Stimulated activated CD4-positive, alpha-beta T cell treated with anti-CD3 and anti-CD28 coated beads, Interleukin-2, amount 100 ng/mL, for 4 hours (primary cell): ENCODE measurements at regions not wholly inside any gene's neighbourhood (a gene's known extent, or its start where the extent isn't known, plus 50 kb on each side); places are given as distances from the start of the nearest gene placed in this dataset.
"Not testable (repeated sequence)": the region's sequence is repeated elsewhere in the genome, so short reads cannot be mapped to it uniquely, and the experiment has no call there.

Experiments used
- DNase-seq: peaks from one replicate; pipeline ENCODE4 v3.0.0-alpha.2; 2020; ENCODE audit warnings: low read depth

DNA sequence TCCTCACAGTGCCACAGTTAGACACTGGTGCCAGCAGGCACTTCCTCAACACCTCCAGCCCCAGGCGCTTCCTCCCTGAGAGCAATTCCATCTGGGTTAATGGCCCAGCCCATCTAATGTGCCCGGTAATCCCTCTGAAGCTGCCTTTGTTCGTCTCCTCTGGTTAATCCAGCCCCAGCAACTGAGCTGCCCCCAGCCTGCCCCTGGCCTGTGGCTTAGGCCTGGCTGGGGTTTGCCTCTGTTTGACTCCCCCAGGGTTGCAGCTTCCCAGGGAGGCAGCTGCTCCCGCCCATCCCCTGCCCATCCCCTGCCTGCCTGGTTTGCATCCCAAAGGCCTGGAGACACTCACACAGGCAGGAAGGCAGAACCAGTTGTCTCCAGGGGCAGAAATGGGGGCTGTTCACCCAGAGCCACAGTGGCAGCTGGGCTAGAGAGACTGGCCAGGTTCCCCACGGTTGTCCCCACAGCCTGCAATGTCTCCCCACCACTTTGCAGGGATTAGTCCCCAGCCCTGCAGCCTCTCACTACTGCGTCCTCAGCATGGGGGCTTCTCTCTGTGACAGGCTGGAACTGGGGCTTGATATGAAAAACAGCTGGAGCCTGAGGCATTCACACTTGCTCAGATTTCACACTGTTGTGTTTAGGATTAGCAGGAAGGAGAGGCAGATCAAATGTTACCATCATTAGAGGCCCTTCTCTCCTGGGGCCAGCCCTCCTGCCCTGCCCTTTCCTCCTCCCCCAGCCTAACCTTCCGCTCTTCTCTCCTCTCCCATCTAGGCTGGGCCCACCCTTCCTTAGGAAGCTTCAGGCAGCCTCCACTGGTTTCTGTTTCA is 120.2 kb downstream of the TLR5 start:
- DNase-seq = no peak

GRCh38 chr1:223023863-223024262 is 119.2 kb downstream of the TLR5 start:
- DNase-seq = no peak

GRCh38 chr1:223024486-223024885 is 118.6 kb downstream of the TLR5 start:
- not testable (repeated sequence) for DNase-seq

GRCh38 chr1:223025190-223025734 is 117.8 kb downstream of the TLR5 start:
- not testable (repeated sequence) for DNase-seq

DNA sequence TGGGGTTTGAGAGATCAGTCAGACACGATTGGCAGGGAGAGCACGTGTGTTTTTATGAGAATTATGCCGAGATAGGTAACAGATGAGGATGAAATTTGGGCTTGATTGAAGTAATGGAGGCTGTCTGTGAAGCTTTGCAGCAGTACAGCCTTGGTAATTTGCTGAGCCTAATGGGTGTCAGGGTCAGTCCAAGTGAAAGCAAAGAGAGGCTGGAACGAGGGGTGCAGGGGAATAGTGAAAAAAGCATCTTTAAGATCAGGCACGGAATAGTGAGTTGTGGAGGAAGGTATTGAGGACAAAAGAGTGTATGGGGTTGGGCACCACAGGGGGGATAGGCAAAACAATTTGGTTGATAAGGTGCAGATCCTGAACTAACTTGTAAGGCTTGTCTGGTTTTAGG is 116.4 kb downstream of the TLR5 start:
- DNase-seq = not testable (repeated sequence)

DNA sequence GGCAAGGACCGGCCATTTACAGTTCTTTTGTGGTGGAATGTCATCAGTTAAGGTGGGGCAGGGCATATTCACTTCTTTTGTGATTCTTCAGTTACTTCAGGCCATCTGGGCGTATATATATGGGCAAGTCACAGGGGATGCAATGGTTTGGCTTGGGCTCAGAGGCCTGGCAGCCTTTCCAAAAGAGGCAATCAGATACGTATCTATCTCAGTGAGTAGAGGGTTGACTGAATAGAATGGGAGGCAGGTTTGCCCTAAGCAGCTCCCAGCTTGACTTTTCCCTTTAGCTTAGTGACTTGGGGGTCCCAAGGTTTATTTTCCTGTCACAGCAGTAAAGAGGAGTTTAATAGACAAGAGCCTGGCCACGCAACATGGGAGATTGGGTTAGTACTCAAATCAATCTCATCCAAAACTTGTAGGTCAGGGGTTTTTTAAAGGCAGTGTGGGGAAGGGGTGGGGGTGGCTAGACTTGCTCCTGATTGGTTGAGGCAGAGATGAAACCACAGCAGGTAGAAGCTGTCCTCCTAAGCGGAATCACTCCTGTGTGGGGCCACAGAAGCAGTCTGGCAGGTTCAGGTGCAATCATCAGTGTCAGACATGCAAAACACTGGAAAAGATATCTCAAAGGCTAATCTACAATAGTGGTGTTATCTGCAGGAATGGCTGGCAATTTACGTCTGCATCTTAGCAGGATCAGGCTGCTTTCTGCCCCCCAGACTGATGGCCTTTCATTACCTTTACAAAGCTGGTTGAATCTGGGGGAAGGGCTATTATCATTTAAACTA is 112.9 kb downstream of the TLR5 start:
- no peak for DNase-seq

DNA sequence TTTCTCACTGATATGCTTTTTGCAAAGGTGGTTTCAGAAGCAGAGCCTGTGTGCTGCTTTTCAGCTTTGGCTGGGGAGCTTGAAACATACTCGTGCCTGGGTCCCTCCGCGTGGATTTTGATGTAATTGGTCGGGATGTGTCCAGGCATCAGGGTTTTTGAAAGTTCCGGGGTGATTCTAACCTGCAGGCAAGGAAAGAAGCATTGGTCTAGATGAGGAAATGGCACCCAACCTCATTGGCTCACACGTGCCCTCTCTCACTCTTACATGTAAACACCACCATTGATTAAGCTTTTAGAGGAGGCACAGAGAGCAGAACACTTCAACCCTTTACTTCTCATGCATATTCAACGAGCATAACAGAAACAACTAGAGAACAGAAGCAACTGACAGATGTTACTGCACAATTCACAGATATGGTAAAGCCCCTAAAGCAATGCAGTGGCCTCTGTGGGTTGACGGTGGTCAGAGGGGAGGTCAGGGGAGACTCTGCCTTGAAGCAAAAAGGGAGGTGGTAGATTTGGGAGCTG is 112.1 kb downstream of the TLR5 start:
- no peak for DNase-seq

DNA sequence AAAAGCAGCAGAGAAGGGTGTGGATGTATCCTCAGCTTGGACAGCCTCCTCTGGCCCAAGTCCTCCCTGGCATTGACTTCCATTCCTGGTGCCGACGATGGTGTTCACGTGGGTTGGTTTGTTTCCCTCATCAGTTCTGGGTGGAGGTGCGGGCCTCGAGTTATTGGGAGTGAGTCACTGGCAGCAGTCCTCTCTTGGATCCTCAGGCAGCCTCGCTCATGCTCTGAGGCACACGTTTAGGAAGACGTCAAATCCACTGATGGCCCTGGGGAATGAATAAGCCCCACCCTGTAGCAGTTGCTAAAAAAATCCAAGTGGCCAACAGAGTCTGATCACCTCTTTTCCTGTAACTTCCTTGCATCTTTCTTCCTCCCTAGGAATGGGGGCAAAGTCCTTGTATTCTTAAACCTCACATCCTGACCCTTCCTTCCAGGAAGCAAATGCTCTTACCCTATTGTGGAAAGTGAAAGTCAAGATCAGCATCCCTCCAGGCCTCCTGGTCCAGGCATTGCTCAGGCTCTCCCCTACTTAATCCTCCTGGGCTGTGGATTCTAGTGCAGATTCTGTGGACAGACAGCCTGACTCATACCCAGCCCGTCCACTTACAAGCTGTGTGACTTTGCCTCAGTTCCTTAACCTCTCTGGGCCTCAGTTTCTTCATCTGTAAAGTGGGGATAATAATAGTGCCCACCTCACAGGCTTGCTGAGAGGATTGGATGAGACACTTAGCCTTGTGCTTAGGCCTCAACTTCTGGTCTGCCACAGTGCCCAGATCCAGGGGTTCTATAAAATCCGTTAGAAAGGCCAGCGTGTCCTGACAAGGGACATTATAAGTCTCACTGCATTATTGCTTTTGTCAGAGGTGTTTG is 111.1 kb downstream of the TLR5 start:
- DNase-seq = no peak

DNA sequence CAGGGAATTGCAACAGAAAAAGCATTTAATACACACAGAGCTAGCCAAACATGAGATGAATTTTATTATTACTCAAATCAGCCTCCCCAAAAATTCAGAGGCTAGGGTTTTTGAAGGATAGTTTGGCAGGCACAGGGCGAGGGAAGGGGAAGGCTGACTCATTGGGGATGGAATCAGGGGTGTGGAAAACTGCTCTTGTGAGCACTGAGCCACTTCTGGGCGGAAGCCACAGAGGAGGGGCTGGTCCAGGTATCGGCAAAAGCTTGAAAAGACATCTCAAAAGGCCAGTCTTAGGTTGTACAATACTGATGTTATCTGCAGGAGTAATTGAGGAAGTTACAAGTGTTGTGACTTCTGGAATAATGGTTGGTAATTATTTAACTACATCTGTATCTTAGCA is 109.4 kb downstream of the TLR5 start:
- no peak for DNase-seq

GRCh38 chr1:223034270-223034798 is 108.7 kb downstream of the TLR5 start:
- DNase-seq = no peak

- no peak for DNase-seq
Measured at GRCh38 chr1:223035724-223036478, 107.1 kb downstream of the TLR5 start.

- DNase-seq = no peak
Measured at GRCh38 chr1:223036479-223036845, 106.6 kb downstream of the TLR5 start.

- no peak for DNase-seq
Measured at GRCh38 chr1:223037845-223038244, 105.2 kb downstream of the TLR5 start.

GRCh38 chr1:223038288-223039006 is 104.6 kb downstream of the TLR5 start:
- DNase-seq = no peak

DNA sequence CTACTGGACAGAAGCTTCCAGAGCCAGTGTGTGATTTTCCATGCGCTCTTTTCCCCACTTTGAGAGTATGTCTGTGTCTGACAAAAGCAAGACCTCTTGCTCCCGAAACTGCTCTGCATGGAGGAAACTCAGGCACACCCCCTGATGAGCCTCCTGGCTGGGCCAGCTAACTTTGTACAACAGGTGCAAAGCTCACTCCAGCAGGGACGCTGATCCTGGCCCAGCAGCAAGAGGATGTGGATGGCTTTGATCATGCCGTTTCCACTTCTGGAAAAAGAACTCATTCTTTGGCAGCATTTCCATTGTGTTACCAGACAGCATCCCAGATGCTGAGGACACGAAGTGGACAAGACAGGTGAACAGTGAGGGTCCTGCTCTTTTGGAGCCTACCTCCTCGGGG is 103.1 kb downstream of the TLR5 start:
- DNase-seq = no peak

- DNase-seq = no peak
Measured at GRCh38 chr1:223041481-223041880, 101.6 kb downstream of the TLR5 start.

- DNase-seq = no peak
Measured at GRCh38 chr1:223045164-223045957, 97.7 kb downstream of the TLR5 start.

- DNase-seq = no peak
Measured at GRCh38 chr1:223046011-223046410, 97.0 kb downstream of the TLR5 start.

DNA sequence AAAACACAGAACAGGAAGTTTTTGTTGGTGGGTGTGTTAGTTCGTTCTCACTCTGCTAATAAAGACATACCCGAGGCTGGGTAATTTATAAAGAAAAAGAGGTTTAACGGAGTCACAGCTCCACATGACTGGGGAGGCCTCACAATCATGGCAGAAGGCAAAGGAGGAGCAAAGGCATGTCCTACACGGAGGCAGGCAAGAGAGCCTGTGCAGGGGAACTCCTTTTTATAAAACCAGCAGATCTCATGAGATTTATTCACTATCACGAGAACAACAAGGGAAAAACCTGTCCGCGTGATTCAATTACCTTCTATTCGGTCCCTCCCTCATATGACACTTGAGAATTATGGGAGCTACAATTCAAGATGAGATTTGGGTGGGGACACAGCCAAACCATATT is 96.6 kb downstream of the TLR5 start:
- DNase-seq = not testable (repeated sequence)
